GM18909 (cell line): ENCODE measurements at regions not wholly inside any gene's neighbourhood (a gene's known extent, or its start where the extent isn't known, plus 50 kb on each side); places are given as distances from the start of the nearest gene placed in this dataset.

Experiments
- ATAC-seq: cut with Tn5 transposase; IDR thresholded peaks from one replicate; pipeline ENCODE4 v1.9.1; 2021; ENCODE audit warnings: mild to moderate bottlenecking; ENCODE audit not compliant: unreplicated experiment, poor library complexity

DNA sequence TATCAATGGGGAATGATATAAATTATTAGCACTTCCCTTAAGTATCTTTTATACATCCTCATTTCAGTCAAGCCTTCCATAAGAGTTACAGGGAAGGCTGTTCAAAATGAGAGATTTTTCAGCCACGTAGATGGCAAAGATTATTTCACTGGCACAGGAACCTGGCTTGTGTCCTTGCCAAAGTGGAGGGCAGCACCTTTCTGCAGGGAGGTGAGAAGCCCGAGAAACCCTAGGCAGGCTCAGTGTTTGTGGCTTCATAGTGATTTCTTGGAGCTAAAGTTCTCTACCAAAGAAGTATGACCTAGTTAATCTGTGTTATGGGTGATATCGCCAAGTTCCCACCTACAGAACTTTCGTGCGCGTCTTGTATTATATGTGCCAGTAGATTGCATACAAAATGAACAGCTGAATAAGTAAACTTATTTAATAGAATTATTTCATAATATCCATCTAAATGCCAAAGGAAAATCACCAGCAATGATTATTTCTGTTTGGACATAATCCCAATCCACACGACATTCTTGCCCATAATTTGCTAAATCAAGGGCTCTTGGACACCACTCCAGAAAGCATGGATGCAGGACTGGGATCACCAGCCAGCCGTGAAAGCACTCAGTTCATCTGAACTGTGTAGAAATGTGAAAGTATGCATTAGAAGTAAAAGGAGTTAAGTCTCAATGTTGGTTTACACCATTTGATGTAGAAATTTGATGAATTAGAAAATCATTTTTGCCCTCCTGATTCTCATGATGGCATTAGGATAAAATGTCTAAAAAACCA lies 150.4 kb upstream of the RNF32 start:
- no peak for ATAC-seq

DNA sequence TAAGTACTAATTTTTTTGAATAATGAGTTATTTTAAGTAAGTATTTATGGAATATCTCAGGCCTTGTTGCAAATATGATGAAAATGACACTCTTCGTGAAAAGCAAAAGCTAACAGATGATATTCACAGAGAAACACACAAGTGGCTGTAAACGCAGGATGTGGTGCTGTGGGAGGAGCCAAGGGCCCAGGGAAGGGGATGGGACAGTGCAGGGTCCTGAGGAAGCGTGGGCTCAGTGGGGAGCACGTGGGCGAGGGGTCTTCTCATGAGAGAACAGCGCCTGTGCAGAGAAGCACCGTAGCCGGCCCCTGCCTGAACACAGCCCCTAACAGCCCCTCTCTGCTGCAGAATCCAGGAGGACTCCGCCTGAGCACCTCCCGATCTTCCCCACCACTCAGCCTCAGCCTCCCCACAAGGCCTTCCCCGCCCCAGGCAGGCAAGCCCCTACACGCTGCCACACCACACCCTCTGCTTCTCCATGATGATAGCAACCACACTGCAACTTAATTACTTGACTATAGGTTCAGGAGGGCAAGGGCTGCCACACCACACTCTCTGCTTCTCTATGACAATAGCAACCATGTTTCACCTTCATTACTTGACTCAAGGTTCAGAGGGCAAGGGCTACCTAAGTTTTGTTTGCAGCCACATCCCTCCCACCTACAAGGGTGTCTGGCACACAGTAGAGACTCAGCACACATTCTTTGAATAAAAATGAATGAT lies 152.6 kb upstream of the RNF32 start:
- no peak for ATAC-seq

- no peak for ATAC-seq
Measured at GRCh38 chr7:156480671-156481070, 159.9 kb upstream of the RNF32 start.

- no peak for ATAC-seq
Measured at GRCh38 chr7:156479596-156479995, 161.0 kb upstream of the RNF32 start.

GRCh38 chr7:156478486-156478885 lies 162.1 kb upstream of the RNF32 start:
- ATAC-seq = no peak

- ATAC-seq = no peak
Measured at GRCh38 chr7:156475666-156476065, 164.9 kb upstream of the RNF32 start.

- ATAC-seq = no peak
Measured at GRCh38 chr7:156475179-156475578, 165.4 kb upstream of the RNF32 start.

- ATAC-seq = no peak
Measured at GRCh38 chr7:156474241-156474743, 166.3 kb upstream of the RNF32 start.

GRCh38 chr7:156473476-156474240 lies 166.9 kb upstream of the RNF32 start:
- ATAC-seq = no peak

DNA sequence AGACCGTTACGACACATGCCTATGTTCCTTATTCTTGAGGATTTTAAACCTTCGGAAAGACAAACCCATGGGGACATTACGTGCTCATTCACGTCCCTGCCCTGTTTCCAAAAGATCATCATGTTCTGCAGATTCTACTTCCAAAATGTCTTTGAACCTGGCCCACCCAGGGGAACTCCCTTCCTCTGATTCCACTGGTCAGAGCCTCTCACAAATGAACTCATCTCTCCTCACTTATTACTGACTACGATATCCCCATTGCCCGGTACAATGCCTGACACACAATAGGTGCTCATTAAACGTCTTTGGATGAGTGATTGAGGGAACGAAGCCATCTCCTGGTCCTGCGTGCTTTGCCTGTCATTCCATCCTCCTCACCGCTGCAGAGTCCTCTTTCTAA lies 168.3 kb upstream of the RNF32 start:
- ATAC-seq = no peak

DNA sequence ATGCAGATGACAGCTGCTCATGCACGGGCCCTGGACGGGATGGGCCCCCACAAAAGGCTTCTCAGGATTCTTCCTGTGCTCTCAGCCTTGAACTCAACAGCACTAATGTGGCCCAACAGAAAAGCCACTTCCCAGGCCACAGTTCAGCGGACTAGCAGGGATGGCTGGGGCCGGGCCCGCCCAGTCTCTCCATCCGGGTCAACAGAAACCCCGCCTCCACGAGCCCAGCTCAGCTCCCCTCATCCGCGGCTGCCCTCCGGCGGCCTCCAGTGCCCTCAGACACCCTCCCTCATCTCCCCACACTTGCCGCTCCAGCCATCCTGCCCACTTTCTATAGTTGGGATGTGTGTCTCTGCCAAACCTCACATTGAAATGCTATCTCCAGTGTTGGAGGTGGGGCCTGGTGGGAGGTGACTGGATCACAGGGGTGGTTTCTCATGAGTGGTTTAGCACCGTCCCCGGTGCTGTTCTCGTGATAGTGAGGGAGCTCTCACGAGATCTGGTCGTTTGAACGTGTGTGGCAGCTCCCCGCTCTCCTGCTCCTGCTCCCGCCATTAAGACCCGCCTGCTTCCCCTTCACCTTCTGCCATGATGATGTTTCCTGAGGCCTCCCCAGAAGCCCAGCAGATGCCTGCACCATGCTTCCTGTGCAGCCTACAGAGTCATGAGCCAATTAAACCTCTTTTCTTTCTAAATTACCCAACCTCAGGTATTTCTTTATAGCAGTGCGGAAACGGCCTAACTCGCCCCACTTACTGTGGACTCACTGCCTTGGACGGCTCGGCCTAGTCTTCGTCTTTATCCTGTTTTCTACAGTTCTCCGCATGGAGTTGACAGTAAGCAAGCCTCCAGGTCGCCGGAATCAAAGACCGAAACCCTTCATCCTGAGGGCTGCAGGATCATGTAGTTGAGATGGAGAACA lies 169.9 kb upstream of the RNF32 start:
- ATAC-seq = no peak

DNA sequence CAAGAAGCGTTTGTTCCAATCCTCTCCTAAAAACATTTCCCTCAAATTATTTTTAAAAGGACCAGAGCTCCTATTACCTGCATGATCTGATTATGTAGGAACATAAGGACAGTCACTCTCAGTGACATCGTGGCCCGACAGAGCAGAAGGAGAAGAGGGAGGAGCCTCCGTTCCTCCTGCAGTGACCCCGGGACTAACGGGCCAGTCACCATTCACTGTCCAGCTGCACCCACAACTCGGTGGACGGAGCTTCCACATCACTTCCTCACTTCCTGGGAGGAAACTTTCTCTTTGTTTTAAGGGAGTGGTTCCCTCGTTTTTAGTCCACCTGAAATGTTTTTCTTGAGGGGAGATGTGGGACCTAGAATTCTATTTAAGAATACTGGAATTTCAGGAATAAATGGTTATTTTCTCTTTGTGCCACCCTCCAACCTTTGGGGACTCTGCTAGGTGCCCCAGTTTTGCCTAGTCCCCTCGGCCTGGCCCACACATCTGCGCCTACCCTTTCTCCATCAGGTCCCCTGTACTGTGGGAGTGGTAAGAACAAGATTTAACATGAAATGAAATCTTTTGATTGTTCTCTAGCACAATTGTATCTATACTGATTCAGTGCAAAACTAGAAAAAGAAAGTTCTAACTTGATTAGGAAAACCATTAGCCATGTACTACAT lies 173.5 kb upstream of the RNF32 start:
- no peak for ATAC-seq

DNA sequence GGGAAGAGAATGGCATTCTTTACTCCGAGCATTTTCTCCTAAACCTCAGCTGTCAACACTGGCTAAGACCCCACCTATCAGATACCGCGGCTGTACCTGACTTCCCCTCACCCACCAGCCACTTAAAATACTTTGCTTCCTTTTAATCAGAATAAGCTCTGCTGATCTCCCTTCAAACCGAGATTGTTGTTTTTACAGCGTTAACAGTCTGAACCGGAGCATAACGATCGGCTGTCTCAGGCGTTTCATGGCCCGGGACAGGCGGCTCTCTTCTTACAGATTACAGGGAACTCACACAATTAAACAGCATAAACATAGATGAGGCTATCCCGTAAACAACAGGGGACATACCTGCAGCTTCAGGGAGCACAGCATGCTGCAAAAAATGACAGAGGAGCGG lies 174.3 kb upstream of the RNF32 start:
- no peak for ATAC-seq

- no peak for ATAC-seq
Measured at GRCh38 chr7:156465186-156465585, 175.4 kb upstream of the RNF32 start.

DNA sequence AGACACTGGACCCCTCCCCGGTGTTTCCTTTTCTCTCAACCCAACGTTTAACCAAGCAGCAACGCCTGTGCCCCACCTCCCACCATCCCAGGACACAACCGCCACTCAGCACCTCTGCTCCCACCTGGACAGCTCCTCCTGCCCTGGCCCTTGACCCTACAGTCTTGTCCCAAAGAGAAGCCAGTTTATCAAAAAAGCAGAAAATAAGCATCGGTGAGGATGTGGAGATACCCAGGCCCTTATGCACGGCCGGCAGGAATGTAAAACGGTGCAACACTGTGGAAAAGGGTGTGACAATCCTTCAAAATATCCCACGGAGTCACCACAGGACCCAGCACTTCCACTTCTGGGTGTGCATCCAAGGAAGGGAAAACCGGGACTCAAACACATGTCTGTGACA lies 176.2 kb upstream of the RNF32 start:
- ATAC-seq = no peak

DNA sequence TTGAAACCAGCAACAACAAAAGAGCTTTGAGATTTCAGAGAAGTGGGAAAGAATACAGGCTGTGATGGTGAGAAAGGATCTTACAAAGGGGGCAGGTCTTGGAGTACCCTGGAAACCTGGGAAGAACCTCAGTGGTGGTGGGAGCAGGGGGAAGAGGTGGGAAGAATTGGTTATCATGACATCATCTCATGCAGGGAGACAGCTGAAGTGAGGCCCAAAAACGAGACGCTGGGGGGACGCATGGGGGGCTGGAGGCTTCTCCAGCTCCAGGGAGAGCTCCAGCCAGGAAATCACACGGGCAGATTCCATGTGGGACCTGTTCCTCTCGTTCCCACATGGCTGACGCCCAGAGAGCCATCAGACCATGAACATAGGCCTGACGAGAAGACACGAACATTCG lies 177.3 kb upstream of the RNF32 start:
- no peak for ATAC-seq

- ATAC-seq = no peak
Measured at GRCh38 chr7:156461881-156462665, 178.5 kb upstream of the RNF32 start.

DNA sequence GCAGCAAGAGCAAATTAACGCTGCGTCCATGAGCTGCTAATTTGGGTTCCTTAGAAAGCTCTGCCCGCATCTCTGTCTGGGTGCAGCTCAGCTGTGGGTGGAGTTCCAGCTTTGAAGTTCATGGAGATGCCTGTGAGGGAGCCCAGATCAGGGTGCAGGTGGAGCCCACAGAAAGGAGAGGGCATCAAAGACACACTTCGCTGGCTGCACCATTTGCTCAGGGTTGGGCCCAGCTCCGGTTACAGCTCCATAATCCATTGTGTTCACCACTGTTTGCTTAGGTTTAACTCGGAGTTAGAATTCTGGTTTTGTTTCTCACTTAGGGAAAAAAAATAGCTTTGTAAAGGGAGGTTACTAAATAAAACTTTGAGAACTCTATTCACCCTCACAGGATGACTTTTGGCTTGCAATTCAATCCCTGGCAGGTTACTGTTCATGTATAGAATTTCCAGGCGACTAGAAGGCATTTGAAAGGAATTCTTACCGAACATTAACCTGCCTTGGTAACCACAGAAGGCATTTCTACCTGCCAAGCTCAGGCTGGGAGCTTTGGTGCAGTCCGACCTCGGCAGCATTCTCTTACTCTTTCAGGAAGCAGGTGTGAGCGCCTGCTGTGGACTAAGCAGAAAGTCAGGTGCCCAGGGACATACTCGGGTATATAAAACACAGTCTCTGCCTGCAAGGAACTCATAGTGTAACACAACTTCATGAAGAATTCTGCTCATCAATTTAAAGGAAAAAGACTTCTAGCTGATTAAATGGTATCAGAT lies 179.5 kb upstream of the RNF32 start:
- ATAC-seq = no peak
